Stimulated activated CD4-positive, alpha-beta T cell treated with anti-CD3 and anti-CD28 coated beads, Interleukin-4, amount 100 ng/mL, for 48 hours (primary cell): ENCODE measurements at regions not wholly inside any gene's neighbourhood (a gene's known extent, or its start where the extent isn't known, plus 50 kb on each side); places are given as distances from the start of the nearest gene placed in this dataset.

Experiments
- DNase-seq, 2 donors: peaks; one replicate each; pipeline ENCODE4 v3.0.0-alpha.2; 2020; ENCODE audit warnings: low read depth in 2 of 2

- no peak for DNase-seq
Observed at GRCh38 chr4:181737744-181738143, 505.5 kb upstream of the TENM3 start.

GRCh38 chr4:181739031-181739430, 504.2 kb upstream of the TENM3 start:
- no peak for DNase-seq

GRCh38 chr4:181741513-181741912, 501.7 kb upstream of the TENM3 start:
- DNase-seq, result no peak

- no peak for DNase-seq
Observed at GRCh38 chr4:181745933-181746625, 497.1 kb upstream of the TENM3 start.

GRCh38 chr4:181748581-181748980, 494.6 kb upstream of the TENM3 start:
- DNase-seq, result no peak

GRCh38 chr4:181752516-181752915, 490.7 kb upstream of the TENM3 start:
- DNase-seq, result no peak

GRCh38 chr4:181753207-181753606, 490.0 kb upstream of the TENM3 start:
- no peak for DNase-seq

GRCh38 chr4:181755846-181756245, 487.4 kb upstream of the TENM3 start:
- no peak for DNase-seq

GRCh38 chr4:181756451-181757095, 486.6 kb upstream of the TENM3 start:
- no peak for DNase-seq

GRCh38 chr4:181757098-181757497, 486.1 kb upstream of the TENM3 start:
- no peak for DNase-seq

GRCh38 chr4:181757910-181758660, 485.1 kb upstream of the TENM3 start:
- DNase-seq, result no peak

- DNase-seq, result no peak
Observed at GRCh38 chr4:181760560-181760959, 482.6 kb upstream of the TENM3 start.

- no peak for DNase-seq
Observed at GRCh38 chr4:181761156-181761555, 482.0 kb upstream of the TENM3 start.

- DNase-seq, result no peak
Observed at GRCh38 chr4:181766061-181766548, 477.1 kb upstream of the TENM3 start.

- no peak for DNase-seq
Observed at GRCh38 chr4:181770971-181771370, 472.2 kb upstream of the TENM3 start.

GRCh38 chr4:181775298-181775697, 467.9 kb upstream of the TENM3 start:
- DNase-seq, result no peak

GRCh38 chr4:181776264-181777054, 466.7 kb upstream of the TENM3 start:
- no peak for DNase-seq

- no peak for DNase-seq
Observed at GRCh38 chr4:181777518-181777917, 465.7 kb upstream of the TENM3 start.

- DNase-seq, result no peak
Observed at GRCh38 chr4:181784881-181785280, 458.3 kb upstream of the TENM3 start.

GRCh38 chr4:181792641-181793040, 450.6 kb upstream of the TENM3 start:
- no peak for DNase-seq

GRCh38 chr4:181793096-181793495, 450.1 kb upstream of the TENM3 start:
- no peak for DNase-seq

GRCh38 chr4:181796502-181796901, 446.7 kb upstream of the TENM3 start:
- DNase-seq, result no peak
